ENCODE measurements at regions not wholly inside any gene's neighbourhood (a gene's known extent, or its start where the extent isn't known, plus 50 kb on each side); places are given as distances from the start of the nearest gene placed in this dataset.

DNA sequence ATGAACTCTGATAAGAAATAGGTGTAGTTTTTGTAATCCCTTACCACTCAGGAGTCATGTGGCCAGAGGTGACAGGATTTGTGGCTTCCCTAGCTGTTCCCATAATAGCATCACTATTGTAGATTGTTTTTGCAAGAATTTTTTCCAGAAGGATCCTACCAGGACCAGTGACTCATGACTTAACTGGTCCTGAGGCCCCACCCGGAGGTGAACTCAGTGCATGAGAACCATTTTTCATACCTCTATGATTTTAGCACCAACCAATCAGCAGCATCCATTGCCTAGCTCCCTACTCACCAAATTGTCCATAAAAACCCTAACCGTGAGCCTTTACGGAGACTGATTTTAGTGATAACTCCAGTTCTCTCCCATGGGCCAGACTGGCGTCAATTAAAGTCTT, 484.8 kb downstream of the PSAT1 start:
- FAIRE-seq: no peak
- no peak for DNase-seq (ENCODE audit: insufficient read length, low spot score)
- TF ChIP-seq, protein P1, sequence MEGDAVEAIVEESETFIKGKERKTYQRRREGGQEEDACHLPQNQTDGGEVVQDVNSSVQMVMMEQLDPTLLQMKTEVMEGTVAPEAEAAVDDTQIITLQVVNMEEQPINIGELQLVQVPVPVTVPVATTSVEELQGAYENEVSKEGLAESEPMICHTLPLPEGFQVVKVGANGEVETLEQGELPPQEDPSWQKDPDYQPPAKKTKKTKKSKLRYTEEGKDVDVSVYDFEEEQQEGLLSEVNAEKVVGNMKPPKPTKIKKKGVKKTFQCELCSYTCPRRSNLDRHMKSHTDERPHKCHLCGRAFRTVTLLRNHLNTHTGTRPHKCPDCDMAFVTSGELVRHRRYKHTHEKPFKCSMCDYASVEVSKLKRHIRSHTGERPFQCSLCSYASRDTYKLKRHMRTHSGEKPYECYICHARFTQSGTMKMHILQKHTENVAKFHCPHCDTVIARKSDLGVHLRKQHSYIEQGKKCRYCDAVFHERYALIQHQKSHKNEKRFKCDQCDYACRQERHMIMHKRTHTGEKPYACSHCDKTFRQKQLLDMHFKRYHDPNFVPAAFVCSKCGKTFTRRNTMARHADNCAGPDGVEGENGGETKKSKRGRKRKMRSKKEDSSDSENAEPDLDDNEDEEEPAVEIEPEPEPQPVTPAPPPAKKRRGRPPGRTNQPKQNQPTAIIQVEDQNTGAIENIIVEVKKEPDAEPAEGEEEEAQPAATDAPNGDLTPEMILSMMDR (IDR thresholded peaks at IDR 0.05; ENCODE audit: insufficient read depth, missing control alignments): no peak

DNA sequence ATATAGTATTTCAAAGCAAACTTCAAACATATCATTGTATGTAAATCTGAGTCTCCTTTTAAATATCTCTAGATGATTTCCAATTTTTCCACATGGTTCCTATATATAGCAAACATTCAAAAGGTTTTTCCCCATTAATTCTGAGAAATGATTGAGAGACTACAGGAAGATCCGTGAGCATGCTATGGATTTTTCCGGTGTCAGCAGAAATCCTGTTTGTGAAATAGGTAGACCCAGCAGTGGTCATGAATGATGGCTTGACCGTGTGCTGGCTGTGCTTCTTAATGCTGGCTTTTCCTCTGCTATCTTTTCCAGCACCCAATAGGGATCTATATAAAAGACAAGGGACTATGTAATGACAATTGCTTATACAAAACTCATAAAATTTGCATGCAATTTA, 485.3 kb downstream of the PSAT1 start:
- FAIRE-seq (no peak), DNase-seq (ENCODE audit: insufficient read length, low spot score) (no peak)
- TF ChIP-seq, protein P1 (IDR thresholded peaks at IDR 0.05; ENCODE audit: insufficient read depth, missing control alignments): no peak

DNA sequence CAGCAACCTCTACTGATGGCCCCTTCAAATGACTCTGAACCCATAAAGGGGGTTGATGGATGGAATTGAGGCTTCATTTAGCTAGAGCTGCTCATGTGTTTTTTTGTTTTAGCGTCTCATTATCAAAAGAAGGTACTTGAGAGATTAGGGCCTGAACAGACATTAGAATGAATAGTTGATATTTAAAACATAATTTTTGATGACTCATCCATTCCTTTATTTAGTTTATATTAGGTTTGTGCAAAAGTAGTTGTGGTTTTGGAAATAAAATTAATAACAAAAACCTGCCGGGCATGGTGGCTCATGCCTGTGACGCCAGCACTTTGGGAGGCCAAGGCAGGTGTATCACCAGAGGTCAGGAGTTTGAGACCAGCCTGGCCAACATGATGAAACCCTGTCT, 485.9 kb downstream of the PSAT1 start:
- no peak for FAIRE-seq
- TF ChIP-seq, protein P1 (IDR thresholded peaks at IDR 0.05; ENCODE audit: insufficient read depth, missing control alignments): no peak

DNA sequence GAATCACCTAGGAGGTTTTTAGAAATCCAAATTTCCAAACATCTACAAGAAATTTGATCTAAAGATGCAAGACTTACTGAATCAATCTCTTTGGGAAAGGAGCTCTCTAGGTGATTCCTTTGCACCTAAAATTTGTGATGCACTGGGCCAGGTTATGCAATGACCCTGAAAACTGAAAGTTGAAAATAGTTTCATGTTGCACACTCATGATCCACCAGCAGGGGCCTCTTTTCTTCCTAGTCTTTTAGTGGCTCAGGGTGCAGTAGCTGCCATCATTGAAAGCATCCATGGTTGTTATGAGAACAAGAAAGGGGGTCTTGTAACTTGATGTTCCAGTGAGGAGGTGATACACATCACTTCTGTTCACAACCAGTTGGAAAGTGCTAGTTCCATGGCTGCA, 486.8 kb downstream of the PSAT1 start:
- FAIRE-seq: no peak
- TF ChIP-seq, protein P1 (IDR thresholded peaks at IDR 0.05; ENCODE audit: insufficient read depth, missing control alignments): no peak
- DNase-seq (ENCODE audit: insufficient read length, low spot score): no peak

More for the DNA sequence above, 485.9 kb downstream of the PSAT1 start:
- no peak for DNase-seq (ENCODE audit: insufficient read length, low spot score)

DNA sequence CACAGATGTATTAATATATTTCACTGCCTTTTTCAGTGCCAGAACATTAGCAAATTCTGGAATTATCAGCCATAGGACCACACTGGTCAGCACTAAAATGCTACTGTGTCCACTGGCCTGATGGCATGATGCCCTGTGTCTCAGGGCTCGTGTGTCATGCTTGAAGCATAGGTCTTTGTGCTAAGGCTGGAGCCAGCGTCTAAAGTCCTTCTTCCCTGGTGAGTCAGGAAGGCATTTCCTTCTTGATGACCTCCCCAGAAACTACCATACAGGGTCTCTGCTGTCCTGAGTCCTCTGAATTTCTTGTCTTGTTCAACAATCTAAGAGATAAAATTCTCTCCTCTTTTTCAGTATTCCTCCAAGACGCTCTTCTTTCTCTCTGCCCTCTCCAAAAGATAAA, 489.9 kb downstream of the PSAT1 start:
- FAIRE-seq (no peak), DNase-seq (ENCODE audit: insufficient read length, low spot score) (no peak)
- TF ChIP-seq, protein P1 (IDR thresholded peaks at IDR 0.05; ENCODE audit: insufficient read depth, missing control alignments): no peak

DNA sequence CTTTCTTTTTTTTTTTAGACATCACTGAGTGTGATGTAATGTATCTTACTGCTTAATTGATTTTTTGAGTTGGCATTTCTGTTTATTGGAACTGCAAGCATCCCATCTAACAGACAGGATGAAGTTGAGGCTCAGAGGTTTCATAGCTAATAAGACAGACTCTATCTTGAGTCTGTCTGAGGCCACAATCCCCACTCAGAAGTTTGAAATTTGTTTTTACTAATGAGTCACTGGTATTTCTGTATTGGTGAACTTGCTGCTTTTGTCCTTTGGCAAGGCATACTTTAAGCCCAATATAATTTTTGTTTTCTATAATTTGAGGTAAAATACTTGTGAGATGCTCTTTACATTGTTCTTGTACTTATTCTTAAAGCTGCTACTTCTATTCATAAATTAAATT, 491.2 kb downstream of the PSAT1 start:
- FAIRE-seq (no peak), DNase-seq (ENCODE audit: insufficient read length, low spot score) (no peak)
- TF ChIP-seq, protein P1 (IDR thresholded peaks at IDR 0.05; ENCODE audit: insufficient read depth, missing control alignments): no peak

DNA sequence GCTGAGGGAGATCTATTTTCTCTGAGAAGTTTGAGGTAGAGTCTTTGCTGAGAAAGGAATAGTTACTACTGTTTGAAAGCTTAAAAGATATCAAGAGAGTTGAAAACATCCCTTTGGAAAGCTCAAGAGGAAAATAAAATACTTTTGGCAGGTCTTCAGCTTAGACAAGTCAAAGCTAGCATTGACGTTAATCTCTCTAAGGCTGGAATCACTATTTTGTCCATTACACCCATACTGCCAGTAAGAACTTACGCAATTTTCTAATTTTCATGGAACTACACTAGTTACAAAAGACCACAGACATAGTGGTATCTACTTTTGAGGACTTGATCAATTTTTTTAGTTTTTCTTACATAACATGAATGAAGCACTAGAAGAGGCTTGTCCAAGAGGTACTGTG, 494.9 kb downstream of the PSAT1 start:
- TF ChIP-seq, protein P1 (IDR thresholded peaks at IDR 0.05; ENCODE audit: insufficient read depth, missing control alignments): no peak
- FAIRE-seq (no peak), DNase-seq (ENCODE audit: insufficient read length, low spot score) (no peak)

All from D721Med (cell line).